ENCODE measurements at regions not wholly inside any gene's neighbourhood (a gene's known extent, or its start where the extent isn't known, plus 50 kb on each side); places are given as distances from the start of the nearest gene placed in this dataset.

DNA sequence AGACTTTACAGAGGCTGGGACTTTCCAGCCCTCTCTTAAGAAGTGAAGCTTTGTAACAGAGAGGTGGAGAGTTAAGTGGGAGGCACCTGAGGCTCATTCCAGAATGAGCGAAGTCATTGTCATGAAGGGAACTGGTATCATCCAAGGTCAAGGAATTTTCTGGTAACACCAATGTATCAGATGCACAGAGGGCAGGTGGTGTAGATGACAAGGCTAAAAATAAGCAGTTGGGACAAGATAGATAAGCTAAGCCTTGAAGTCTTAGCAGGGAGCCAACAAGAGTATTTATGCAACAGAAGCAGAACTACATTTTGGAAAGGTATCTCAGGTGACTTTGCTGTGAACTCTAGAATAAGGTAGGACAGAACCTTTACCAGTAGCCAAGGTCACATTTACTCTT, 257.0 kb upstream of the AUTS2 start:
- no peak overlapping the region for H3K56ac ChIP-seq (replicated peaks; ENCODE audit: insufficient read length, low read depth, low read length)
- no peak overlapping the region for H3K4me2 ChIP-seq (ENCODE audit: insufficient read depth in 1 of 2, low read depth in 2 of 2, low read length in 2 of 2)
- no peak overlapping the region for H3K23ac ChIP-seq (ENCODE audit: insufficient read length)
- no peak overlapping the region for H2BK12ac ChIP-seq (ENCODE audit: low read depth, low read length)
- no peak overlapping the region for H2BK5ac ChIP-seq (ENCODE audit: low read depth, low read length)
- H3K27ac ChIP-seq (ENCODE audit: low read depth, low read length): no peak overlapping the region
- H3K9ac ChIP-seq (replicated peaks in 1 of 4; ENCODE audit: extremely low read depth in 1 of 4, low read depth in 3 of 4, low read length in 3 of 4): no peak overlapping the region
- DNase-seq (ENCODE audit: low read depth in 1 of 2, low spot score in 2 of 2) (no peak), FAIRE-seq (no peak)
- no peak overlapping the region for H4K91ac ChIP-seq (replicated peaks; ENCODE audit: insufficient read length, low read length)
- H3K79me1 ChIP-seq (ENCODE audit: low read depth, low read length): no peaks in the 10 kb centered on the region
- H2BK120ac ChIP-seq (replicated peaks; ENCODE audit: low read depth, low read length): no peak overlapping the region
- ChIA-PET CTCF (ENCODE audit: partially characterized antibody) (no interaction called here), POLR2A (ENCODE audit: partially characterized antibody) (no interaction called here)
- no peak overlapping the region for H3K4ac ChIP-seq (replicated peaks; ENCODE audit: insufficient read length, low read depth, low read length)
- H2BK20ac ChIP-seq (ENCODE audit: low read length): no peak overlapping the region
- 80% methylated on average over 1 of the region's 1 CpG; no CpG with 5 or more reads in 1 of the 2 experiments for WGBS, 2 experiments (ENCODE audit: extremely low coverage in 1 of 2, insufficient coverage in 1 of 2, insufficient read length in 1 of 2, insufficient replicate concordance in 2 of 2, low coverage in 1 of 2, low lambda C conversion rate in 2 of 2, missing lambda C conversion rate in 1 of 2)
- H4K8ac ChIP-seq (ENCODE audit: extremely low read depth, insufficient read depth, low read length): no peak overlapping the region
- H3K18ac ChIP-seq (ENCODE audit: extremely low read depth, low read length): no peak overlapping the region
- H3K9me3 ChIP-seq (ENCODE audit: insufficient read depth in 2 of 2, low read depth in 1 of 2, low read length in 1 of 2): no peaks in the 10 kb centered on the region
- H2AFZ ChIP-seq (ENCODE audit: low read length): no peak overlapping the region
- H3K36me3 ChIP-seq (ENCODE audit: control insufficient read depth in 2 of 4, insufficient read depth in 4 of 4, low read length in 3 of 4): no peaks in the 10 kb centered on the region
- no peak overlapping the region for H4K5ac ChIP-seq (ENCODE audit: insufficient read length, low read depth, low read length)
- no peak overlapping the region for H3K14ac ChIP-seq (ENCODE audit: insufficient read length)
- no peak overlapping the region for H2AK5ac ChIP-seq (ENCODE audit: low read depth, low read length)
- no peaks in the 10 kb centered on the region for H3K79me2 ChIP-seq (ENCODE audit: control insufficient read depth in 1 of 2, insufficient read depth in 2 of 2, low read length in 2 of 2)
- no peaks in the 10 kb centered on the region for H3K27me3 ChIP-seq (replicated peaks in 1 of 4; ENCODE audit: control insufficient read depth in 3 of 4, extremely low read depth in 1 of 4, insufficient read depth in 3 of 4, low read length in 3 of 4)
- H2BK15ac ChIP-seq (ENCODE audit: low read length): no peak overlapping the region
- no peaks in the 10 kb centered on the region for H4K20me1 ChIP-seq (replicated peaks in 1 of 2; ENCODE audit: control insufficient read depth in 1 of 2, insufficient read depth in 2 of 2, low read length in 2 of 2)
- TF ChIP-seq SP4 (IDR thresholded peaks at IDR 0.05; ENCODE audit: low read length) (no peak), NANOG (IDR thresholded peaks at IDR 0.05; ENCODE audit: insufficient read depth, low read depth, low read length, poor library complexity, severe bottlenecking) (no peak), JUN (IDR thresholded peaks at IDR 0.05; ENCODE audit: low read depth, low read length) (no peak), SRF (IDR thresholded peaks at IDR 0.05; ENCODE audit: low read depth, low read length) (no peak), MAFK (IDR thresholded peaks at IDR 0.05; ENCODE audit: low read depth, low read length) (no peak), GTF2F1 (IDR thresholded peaks at IDR 0.05; ENCODE audit: borderline replicate concordance, low read depth, low read length) (no peak), KDM4A (IDR thresholded peaks at IDR 0.05; ENCODE audit: low read depth, low read length, severe bottlenecking) (no peak)
- TF ChIP-seq, protein P1, sequence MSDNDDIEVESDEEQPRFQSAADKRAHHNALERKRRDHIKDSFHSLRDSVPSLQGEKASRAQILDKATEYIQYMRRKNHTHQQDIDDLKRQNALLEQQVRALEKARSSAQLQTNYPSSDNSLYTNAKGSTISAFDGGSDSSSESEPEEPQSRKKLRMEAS (IDR thresholded peaks at IDR 0.05): no peak
- no peaks in the 10 kb centered on the region for H3K23me2 ChIP-seq (ENCODE audit: low read depth, low read length)
- H3K4me1 ChIP-seq (replicated peaks in 1 of 4; ENCODE audit: control insufficient read depth in 3 of 4, insufficient read depth in 4 of 4, low read length in 3 of 4): no peaks in the 10 kb centered on the region
- no peak overlapping the region for H3K4me3 ChIP-seq (ENCODE audit: extremely low read depth in 1 of 4, insufficient read depth in 2 of 4, low read depth in 3 of 4, low read length in 4 of 4)

All from H1 (cell line).